H1 (cell line): ENCODE measurements at regions not wholly inside any gene's neighbourhood (a gene's known extent, or its start where the extent isn't known, plus 50 kb on each side); places are given as distances from the start of the nearest gene placed in this dataset.

ENCODE experiments used
- CBX8 ChIP-seq: fragments of 300-800, 300-1000 bp; sonication (generic); IDR thresholded peaks from 2 replicates; pipeline ENCODE4 v1.7.1; 2016; ENCODE audit warnings: low read depth, low read length, borderline replicate concordance
- CEBPB ChIP-seq: IDR thresholded peaks from 2 replicates; pipeline ENCODE4 v1.6.1; 2012; ENCODE audit warnings: low read depth, low read length
- RFX5 ChIP-seq: IDR thresholded peaks from 2 replicates; pipeline ENCODE4 v1.6.1; 2011; ENCODE audit warnings: low read depth, low read length, improper control_type of control experiment, borderline replicate concordance
- SAP30 ChIP-seq: fragments of 300-600 bp; sonication (generic); IDR thresholded peaks from 2 replicates; pipeline ENCODE4 v1.7.1; 2012; ENCODE audit warnings: low read length, moderate library complexity, mild to moderate bottlenecking, inconsistent platforms; ENCODE audit not compliant: insufficient read depth, insufficient replicate concordance
- ZNF274 ChIP-seq: IDR thresholded peaks from 2 replicates; pipeline ENCODE4 v1.7.0; 2012; ENCODE audit warnings: low read length, borderline replicate concordance; ENCODE audit errors: extremely low read depth
- TF ChIP-seq, protein P1 (sequence below): IDR thresholded peaks from 2 replicates; pipeline ENCODE4 v1.6.1; 2012; ENCODE audit warnings: low read length, inconsistent platforms

DNA sequence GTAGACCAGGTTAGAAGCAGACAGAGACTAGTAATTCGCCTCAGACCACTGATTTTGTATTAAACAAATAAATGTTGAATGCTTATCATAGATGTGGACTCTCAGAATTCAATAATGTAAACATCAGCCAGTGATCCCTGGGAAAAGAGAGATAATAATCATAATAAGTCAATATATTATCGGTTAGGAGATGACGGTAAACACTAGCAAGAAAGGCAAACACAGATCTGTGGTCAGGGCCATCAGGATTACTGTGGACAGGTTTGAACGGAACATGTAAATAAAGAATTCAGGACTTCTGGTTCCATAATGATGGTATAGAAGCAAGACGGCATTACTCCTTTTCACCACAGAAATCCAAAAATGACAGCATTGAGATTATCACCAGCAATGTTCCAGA is 861.6 kb downstream of the CBLN2 start (continued):
- TF ChIP-seq CEBPB (no peak), SAP30 (no peak), CBX8 (no peak), RFX5 (no peak), ZNF274 (no peak)
- TF ChIP-seq, protein P1, sequence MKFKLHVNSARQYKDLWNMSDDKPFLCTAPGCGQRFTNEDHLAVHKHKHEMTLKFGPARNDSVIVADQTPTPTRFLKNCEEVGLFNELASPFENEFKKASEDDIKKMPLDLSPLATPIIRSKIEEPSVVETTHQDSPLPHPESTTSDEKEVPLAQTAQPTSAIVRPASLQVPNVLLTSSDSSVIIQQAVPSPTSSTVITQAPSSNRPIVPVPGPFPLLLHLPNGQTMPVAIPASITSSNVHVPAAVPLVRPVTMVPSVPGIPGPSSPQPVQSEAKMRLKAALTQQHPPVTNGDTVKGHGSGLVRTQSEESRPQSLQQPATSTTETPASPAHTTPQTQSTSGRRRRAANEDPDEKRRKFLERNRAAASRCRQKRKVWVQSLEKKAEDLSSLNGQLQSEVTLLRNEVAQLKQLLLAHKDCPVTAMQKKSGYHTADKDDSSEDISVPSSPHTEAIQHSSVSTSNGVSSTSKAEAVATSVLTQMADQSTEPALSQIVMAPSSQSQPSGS: no peak
- TF ChIP-seq, all 59 proteins: peak for 0
